Mucosa of descending colon (tissue), 3 donors: ENCODE measurements at regions not wholly inside any gene's neighbourhood (a gene's known extent, or its start where the extent isn't known, plus 50 kb on each side); places are given as distances from the start of the nearest gene placed in this dataset.
"Not testable (repeated sequence)": the region's sequence is repeated elsewhere in the genome, so short reads cannot be mapped to it uniquely, and the experiment has no call there.

Experiments used
- ATAC-seq: fragments of 200-7000 bp; cut with Tn5 transposase; one replicate; pipeline ENCODE4 v1.9.1; 2020; ENCODE audit warnings: mild to moderate bottlenecking, moderate library complexity
- DNase-seq, 3 donors: peaks; one replicate each; pipeline ENCODE4 v3.0.0-alpha.2; 2020
- H3K36me3 ChIP-seq: fragments of 200-600 bp; one replicate; pipeline ENCODE4 v1.8.0; 2021; ENCODE audit warnings: low read depth, mild to moderate bottlenecking
- H3K4me1 ChIP-seq: fragments of 200-600 bp; one replicate; pipeline ENCODE4 v1.8.0; 2021; ENCODE audit warnings: low read depth, mild to moderate bottlenecking
- H3K4me3 ChIP-seq: fragments of 200-600 bp; one replicate; pipeline ENCODE4 v1.8.0; 2021; ENCODE audit warnings: mild to moderate bottlenecking
- H3K9me3 ChIP-seq: fragments of 200-600 bp; one replicate; pipeline ENCODE4 v1.8.0; 2021; ENCODE audit warnings: mild to moderate bottlenecking
- intact Hi-C, 2 donors: fragments of 100-400 bp; cut with DNase I in 1 of 2; cut with micrococcal nuclease in 1 of 2; formaldehyde crosslinking; loops; one replicate each; pipeline versions ENCODE4 v1.11.0 to v1.11.1; 2022; cut with DNase I, micrococcal nuclease
- TF ChIP-seq, protein P1 (sequence below): fragments of 200-600 bp; IDR thresholded peaks from one replicate; pipeline ENCODE4 v1.8.0; 2022; ENCODE audit warnings: antibody characterized with exemption, mild to moderate bottlenecking
- donor health status: DM: no; HTN: no; CAD: no; lungs with moderate emphysema.
- donor health status: DM: no; HTN: no; CAD: no.
- donor health status: DM: no; HTN: yes; CAD: no.

DNA sequence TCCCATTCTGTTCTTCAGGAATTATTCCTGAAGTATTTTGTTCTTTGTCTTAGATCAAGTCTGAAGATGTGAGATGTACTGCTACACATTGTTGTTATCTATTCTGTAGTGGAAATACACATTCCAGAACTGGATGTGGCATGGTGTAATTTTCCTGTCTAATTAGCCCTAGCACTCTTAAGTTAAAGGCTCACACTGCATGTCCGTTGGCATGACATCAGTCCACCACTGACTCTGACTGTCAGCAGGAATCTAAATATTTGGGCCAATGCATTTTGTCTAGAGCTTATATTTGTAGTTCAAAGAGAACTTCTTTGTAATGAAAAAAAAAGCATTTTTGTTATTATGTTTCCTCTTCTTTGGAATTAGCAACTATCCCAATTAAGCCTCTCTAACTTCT, 201.0 kb downstream of the S1PR1 start:
- TF ChIP-seq, protein P1, sequence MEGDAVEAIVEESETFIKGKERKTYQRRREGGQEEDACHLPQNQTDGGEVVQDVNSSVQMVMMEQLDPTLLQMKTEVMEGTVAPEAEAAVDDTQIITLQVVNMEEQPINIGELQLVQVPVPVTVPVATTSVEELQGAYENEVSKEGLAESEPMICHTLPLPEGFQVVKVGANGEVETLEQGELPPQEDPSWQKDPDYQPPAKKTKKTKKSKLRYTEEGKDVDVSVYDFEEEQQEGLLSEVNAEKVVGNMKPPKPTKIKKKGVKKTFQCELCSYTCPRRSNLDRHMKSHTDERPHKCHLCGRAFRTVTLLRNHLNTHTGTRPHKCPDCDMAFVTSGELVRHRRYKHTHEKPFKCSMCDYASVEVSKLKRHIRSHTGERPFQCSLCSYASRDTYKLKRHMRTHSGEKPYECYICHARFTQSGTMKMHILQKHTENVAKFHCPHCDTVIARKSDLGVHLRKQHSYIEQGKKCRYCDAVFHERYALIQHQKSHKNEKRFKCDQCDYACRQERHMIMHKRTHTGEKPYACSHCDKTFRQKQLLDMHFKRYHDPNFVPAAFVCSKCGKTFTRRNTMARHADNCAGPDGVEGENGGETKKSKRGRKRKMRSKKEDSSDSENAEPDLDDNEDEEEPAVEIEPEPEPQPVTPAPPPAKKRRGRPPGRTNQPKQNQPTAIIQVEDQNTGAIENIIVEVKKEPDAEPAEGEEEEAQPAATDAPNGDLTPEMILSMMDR = no peak
- H3K4me3 ChIP-seq = no peak overlapping the region
- intact Hi-C loops = no loop called here
- H3K9me3 ChIP-seq = no peaks in the 10 kb centered on the region
- no peaks in the 10 kb centered on the region for H3K4me1 ChIP-seq
- no peaks in the 10 kb centered on the region for H3K36me3 ChIP-seq
- DNase-seq (no peak), ATAC-seq (no peak)

DNA sequence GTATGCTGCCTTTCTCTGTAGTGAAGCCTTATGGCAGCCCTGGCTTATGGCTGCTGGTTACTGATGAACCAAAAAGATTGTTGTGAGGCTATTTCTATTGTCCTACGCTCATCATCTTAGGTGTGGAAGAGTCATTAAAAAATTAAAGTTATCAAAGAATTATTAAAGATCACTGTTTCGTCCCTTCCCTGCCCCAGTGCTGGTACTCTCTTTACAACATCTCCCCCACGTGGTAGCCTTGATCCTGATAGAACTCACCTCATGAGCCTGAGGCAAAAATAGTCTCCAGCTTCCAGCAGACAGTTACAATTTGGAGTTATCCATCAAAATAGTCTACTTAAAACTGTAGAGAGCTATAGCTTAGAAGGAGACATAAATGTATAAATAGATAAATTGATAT, 201.5 kb downstream of the S1PR1 start:
- Histone ChIP-seq H3K36me3 (no peaks in the 10 kb centered on the region), H3K4me3 (no peak overlapping the region), H3K4me1 (no peaks in the 10 kb centered on the region), H3K9me3 (no peaks in the 10 kb centered on the region)
- DNase-seq (no peak), ATAC-seq (no peak)
- TF ChIP-seq, protein P1 = no peak
- intact Hi-C loops = no loop called here

GRCh38 chr1:101440485-101440884, 203.7 kb downstream of the S1PR1 start:
- H3K4me3 ChIP-seq = no peak overlapping the region
- DNase-seq (no peak), ATAC-seq (no peak)
- no peaks in the 10 kb centered on the region for H3K36me3 ChIP-seq
- no peaks in the 10 kb centered on the region for H3K9me3 ChIP-seq
- TF ChIP-seq, protein P1 = no peak
- intact Hi-C loops = no loop called here
- no peaks in the 10 kb centered on the region for H3K4me1 ChIP-seq

DNA sequence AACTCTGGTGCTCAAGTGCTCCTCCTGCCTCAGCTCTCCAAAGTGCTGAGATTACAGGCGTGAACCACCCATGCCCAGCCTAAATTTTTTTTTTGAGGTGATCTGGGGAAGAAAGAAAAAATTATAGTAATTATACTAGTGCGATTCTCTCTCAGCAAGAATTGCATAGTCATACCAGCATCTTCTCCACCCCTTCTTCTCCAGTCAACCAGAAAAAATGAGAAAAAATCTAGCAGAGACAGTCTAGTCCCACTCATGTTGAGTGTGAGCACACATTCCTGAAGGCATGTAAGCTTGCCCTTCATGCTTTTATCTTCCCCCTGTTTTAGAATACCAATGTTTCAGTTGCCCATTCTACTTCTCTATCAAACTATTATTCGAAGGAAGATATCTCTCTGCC, 207.6 kb downstream of the S1PR1 start:
- intact Hi-C loops = no loop called here
- no peak for DNase-seq
- ATAC-seq = no peak
- TF ChIP-seq, protein P1 = no peak
- Histone ChIP-seq H3K36me3 (no peaks in the 10 kb centered on the region), H3K4me3 (no peak overlapping the region), H3K4me1 (no peaks in the 10 kb centered on the region), H3K9me3 (no peaks in the 10 kb centered on the region)

DNA sequence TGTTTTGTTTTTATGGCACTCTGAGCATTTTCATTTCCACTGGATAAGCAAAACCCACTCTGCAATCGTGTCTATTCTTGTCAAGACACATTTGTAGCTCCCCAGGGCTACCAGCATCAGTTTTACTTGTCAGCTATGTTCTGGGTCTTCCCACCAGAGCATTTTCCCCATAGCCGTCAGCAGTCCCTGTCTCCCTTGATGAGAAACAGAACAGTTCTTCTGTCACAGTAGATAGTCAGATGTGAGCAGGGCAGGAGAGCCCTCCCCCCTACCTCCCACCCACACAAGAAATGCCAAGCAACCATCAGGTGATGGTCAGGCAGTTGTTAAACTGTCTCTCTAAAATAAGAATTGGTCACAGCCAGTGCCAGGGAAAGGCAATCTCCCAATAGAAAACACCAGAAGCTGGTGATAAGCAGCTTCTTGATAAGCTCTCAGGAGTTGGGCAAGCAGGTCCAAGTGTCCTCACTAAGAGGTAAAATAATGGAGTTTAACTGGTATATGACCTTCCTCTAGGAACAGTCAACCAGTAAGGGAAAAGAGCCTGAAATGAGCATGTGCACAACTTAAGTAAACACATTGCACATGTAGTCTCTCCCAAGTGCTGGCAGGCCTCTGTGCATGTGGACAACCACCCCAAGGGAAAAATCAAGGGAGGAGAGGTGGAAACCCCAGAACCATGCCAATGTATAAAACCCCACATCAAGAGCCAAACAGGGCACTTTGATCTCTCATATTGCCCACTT, 208.2 kb downstream of the S1PR1 start:
- no peak for DNase-seq
- no peaks in the 10 kb centered on the region for H3K9me3 ChIP-seq
- no peak overlapping the region for H3K4me3 ChIP-seq
- TF ChIP-seq, protein P1 = no peak
- no peaks in the 10 kb centered on the region for H3K4me1 ChIP-seq
- no peaks in the 10 kb centered on the region for H3K36me3 ChIP-seq
- intact Hi-C loops = no loop called here
- ATAC-seq = no peak

DNA sequence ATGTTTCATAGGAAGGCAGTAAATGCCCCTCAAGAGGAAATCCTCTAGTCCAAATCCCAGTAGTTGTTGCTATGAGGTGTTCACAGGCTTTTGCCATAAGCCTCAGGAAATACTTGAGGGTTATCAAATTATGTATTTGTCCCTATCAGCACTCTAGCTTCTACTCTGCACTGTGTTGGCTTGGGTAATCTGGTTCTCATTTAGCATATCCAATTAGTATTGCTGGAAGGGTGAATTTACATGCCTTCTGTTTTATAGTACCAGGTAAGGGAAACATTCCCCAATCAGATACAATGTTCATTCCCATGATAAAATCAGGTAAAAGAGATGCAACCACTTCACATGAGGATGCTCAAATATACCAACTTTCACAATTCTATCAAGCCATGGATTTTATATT, 211.2 kb downstream of the S1PR1 start:
- TF ChIP-seq, protein P1 = no peak
- H3K4me3 ChIP-seq = no peak overlapping the region
- ATAC-seq (no peak), DNase-seq (no peak)
- H3K4me1 ChIP-seq = no peaks in the 10 kb centered on the region
- no peaks in the 10 kb centered on the region for H3K9me3 ChIP-seq
- H3K36me3 ChIP-seq = no peaks in the 10 kb centered on the region
- intact Hi-C loops = no loop called here

DNA sequence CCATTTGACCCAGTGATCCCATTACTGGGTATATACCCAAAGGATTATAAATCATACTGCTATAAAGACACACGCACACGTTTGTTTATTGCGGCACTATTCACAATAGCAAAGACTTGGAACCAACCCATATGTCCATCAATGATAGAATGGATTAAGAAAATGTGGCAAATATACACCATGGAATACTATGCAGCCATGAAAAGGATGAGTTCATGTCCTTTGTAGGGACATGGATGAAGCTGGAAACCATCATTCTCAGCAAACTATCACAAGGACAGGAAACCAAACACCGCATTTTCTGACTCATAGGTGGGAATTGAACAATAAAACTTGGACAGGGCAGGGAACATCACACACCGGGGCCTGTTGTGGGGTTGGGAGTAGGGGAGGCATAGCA, 213.9 kb downstream of the S1PR1 start:
- DNase-seq, ATAC-seq, intact Hi-C loops, H3K9me3 ChIP-seq, H3K4me1 ChIP-seq, H3K4me3 ChIP-seq, H3K36me3 ChIP-seq: not testable (repeated sequence)
